Erythroblast (primary cell): ENCODE measurements at regions not wholly inside any gene's neighbourhood (a gene's known extent, or its start where the extent isn't known, plus 50 kb on each side); places are given as distances from the start of the nearest gene placed in this dataset.

Source experiments
- DNase-seq, 2 experiments: peaks; one replicate each; lab custom pipeline; 2025; lab: John Stamatoyannopoulos, UW
- GATA1 ChIP-seq: IDR thresholded peaks from 2 replicates; pipeline ENCODE4 v1.6.1; 2011; ENCODE audit warnings: low read depth, mild to moderate bottlenecking, control low read depth, low read length, moderate library complexity
- POLR2A ChIP-seq: IDR thresholded peaks from 2 replicates; pipeline ENCODE4 v1.6.1; 2011; ENCODE audit warnings: mild to moderate bottlenecking, low read length

DNA sequence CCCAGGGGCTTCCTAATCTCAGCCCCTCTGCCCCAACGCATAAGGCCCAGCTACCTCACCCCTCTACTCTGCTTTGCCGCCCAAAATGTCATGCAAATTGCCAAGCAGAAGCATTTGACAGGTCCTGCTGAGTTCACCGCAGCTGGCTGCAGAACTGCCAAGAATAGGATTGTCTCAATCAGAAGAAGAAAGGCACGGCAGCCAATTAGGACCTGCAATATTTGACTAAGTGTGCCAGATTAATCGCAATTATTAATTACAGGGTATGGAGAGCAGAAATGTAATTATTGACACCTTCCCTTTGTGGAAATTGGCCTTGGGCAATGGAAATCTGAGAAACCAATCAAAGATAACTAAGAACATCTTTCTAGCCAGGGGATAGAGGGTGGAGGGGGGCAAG is 318.6 kb downstream of the LRFN2 start:
- no peak for DNase-seq
- no peak for TF ChIP-seq GATA1
- no peak for TF ChIP-seq POLR2A

DNA sequence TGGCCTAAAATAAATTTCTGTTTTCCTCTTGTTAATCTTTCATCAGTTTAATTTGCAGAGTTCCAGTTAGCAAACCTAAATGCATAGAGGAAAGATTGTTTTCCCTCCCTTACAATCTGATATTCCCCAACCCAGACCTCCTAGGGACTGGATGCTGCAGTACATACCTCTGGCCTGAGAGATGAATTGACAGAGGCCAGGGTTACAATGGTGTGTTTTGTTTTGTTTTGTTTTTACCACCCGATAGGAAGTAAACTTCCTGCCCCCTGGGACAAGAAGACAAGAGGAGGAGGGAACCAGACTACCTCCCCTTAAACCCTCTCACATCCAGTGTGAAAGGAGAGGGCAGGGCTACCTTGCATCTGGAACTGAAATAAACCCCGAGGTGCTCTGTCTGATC is 319.0 kb downstream of the LRFN2 start:
- no peak for DNase-seq
- TF ChIP-seq POLR2A = no peak

GRCh38 chr6:40265615-40266014 is 321.5 kb downstream of the LRFN2 start:
- TF ChIP-seq POLR2A (no peak), GATA1 (no peak)
- no peak for DNase-seq

GRCh38 chr6:40263970-40264369 is 323.2 kb downstream of the LRFN2 start:
- no peak for DNase-seq

DNA sequence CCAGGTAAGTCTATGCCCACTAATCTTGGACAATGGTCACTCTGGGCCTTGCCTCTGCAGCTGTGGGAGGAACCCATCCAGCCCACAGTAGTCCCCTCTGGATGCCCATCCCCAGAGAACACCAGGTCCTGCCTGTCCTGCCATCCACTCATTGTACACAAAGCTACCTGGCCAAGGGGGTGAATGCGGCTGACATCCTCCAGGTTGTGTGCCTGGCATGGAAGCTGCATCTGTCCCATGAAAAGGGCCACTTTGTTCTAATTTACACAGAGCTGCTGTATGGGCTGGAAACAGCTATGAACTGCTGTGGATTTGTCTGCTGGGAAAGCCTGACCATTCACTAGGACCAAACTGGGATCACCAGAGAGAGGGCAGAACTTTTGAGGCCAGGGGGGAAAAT is 324.8 kb downstream of the LRFN2 start:
- TF ChIP-seq POLR2A (no peak), GATA1 (no peak)
- no peak for DNase-seq

More at GRCh38 chr6:40263970-40264369, 323.2 kb downstream of the LRFN2 start:
- TF ChIP-seq GATA1 = no peak
- TF ChIP-seq POLR2A = no peak

DNA sequence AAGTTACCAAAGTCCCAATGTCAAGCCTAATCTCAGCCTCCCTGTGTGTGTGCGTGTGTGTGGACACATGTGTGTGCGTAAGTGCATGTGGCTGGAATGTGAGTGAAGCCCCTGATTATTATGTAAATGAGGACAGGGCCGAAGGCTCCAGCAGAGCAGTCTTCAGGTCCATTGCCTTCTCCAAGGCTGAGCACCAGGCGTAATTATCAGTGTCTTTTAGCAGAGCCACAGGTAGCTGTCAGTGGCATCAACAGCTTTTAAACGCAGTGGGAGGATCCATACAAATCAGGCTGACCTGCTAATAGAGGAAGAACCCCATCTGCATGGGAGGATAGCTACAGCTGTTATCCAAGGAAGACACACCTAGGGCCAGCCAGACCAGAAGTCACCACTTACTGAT is 324.3 kb upstream of the MOCS1 start:
- no peak for DNase-seq
- TF ChIP-seq GATA1 = no peak
- TF ChIP-seq POLR2A = no peak

- no peak for DNase-seq
- TF ChIP-seq GATA1 = no peak
- no peak for TF ChIP-seq POLR2A
Measured at GRCh38 chr6:40256831-40257230, 322.6 kb upstream of the MOCS1 start.

DNA sequence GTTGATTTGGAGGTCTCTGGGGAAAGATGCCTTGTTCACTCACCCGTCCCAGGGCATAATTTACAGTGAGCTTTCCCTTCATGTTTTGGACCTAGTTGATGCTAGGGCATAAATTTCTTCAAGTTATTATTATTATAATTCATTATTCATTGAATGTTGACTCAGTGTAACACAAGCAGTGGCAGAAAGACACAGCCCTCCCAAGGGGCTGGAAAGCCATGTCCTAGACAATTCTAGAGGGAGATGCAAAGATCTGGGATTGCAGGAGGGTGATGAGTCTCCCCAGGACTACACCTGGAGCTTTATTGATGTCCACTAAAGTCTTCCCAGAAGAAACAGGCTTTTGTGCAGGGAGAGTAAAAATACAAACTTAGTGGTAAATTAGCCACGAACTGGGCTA is 322.0 kb upstream of the MOCS1 start:
- TF ChIP-seq GATA1 (no peak), POLR2A (no peak)
- DNase-seq = no peak

DNA sequence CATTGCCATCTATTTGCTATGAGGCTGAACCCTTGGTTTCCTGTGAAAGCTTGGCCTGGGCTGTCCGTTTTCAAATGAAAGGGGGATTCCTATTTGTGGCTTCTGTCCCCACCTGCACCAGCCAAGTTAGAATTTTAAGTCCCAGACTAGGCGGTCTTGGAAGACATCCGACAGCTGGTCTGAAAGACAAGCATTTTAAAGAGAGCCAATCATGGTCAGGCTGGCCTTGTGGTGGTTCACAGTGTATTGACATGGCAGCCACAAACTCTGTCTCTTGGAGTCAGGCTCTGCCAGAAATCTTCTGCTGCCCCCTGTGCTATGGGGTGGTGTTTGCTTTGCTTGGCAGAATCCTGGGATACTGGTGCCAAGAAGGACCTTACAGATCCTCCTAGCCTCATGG is 319.2 kb upstream of the MOCS1 start:
- no peak for DNase-seq
- TF ChIP-seq POLR2A = no peak
- TF ChIP-seq GATA1 = no peak

DNA sequence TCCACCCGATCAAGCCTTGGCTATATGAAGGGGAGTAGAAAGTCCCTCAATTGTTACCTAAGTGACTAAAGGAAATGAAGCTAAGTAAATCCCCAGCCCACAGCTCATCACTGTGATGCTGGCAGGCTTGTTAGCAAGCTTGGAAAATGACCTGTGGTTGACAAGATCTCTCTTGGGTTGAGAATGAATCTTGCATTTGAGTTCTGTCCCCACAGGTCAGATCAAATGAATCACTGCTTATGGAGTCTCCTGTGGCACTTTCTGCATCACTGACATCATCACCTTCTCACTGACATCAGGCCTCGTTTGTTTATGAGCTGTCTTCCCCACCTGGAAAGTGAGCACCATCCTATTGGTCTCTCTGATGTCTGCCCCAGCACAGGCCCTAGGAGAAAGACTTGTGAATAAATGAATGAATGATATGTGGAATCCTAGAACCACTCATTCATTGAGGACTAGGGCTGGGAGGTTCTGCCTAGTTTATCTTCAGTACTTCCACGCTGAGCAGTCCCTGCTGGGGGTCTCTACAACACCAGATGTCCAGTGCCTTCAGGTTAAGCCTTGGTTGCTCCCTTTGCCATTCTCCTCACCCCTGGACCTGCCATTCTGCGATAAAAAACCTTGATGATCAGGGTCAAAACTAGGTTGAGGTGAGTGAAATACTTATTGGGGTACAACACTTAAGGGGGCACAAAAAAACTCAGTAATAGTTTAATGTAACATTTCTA is 318.4 kb upstream of the MOCS1 start:
- DNase-seq = no peak
- no peak for TF ChIP-seq GATA1
- no peak for TF ChIP-seq POLR2A

- TF ChIP-seq GATA1 = no peak
- no peak for DNase-seq
Measured at GRCh38 chr6:40251637-40252300, 317.5 kb upstream of the MOCS1 start.

GRCh38 chr6:40249935-40250334 is 315.7 kb upstream of the MOCS1 start:
- DNase-seq = no peak
- TF ChIP-seq POLR2A (no peak), GATA1 (no peak)

GRCh38 chr6:40247516-40248115 is 313.4 kb upstream of the MOCS1 start:
- TF ChIP-seq GATA1 (no peak), POLR2A (no peak)

GRCh38 chr6:40244699-40245098 is 310.4 kb upstream of the MOCS1 start:
- DNase-seq = no peak
- no peak for TF ChIP-seq GATA1
- TF ChIP-seq POLR2A = no peak

More at GRCh38 chr6:40247516-40248115, 313.4 kb upstream of the MOCS1 start:
- DNase-seq = no peak
